Neural progenitor cell (in vitro differentiated cells): ENCODE measurements at regions not wholly inside any gene's neighbourhood (a gene's known extent, or its start where the extent isn't known, plus 50 kb on each side); places are given as distances from the start of the nearest gene placed in this dataset.

Source experiments
- DNase-seq: peaks from one replicate; pipeline ENCODE4 v3.0.0-alpha.2; 2016; ENCODE audit warnings: low spot score
- H2AFZ ChIP-seq: fragments of 200-600 bp; sonication (generic); replicated peaks from 2 replicates; pipeline ENCODE4 v1.6.1; 2016; ENCODE audit warnings: antibody characterized with exemption
- H3F3A ChIP-seq: fragments of 200-600 bp; sonication (generic); 2 replicates; pipeline ENCODE4 v1.6.1; 2016; ENCODE audit warnings: antibody characterized with exemption, low read depth
- H3K27ac ChIP-seq: fragments of 200-600 bp; sonication (generic); 2 replicates; pipeline ENCODE4 v1.5.1; 2016; ENCODE audit warnings: mild to moderate bottlenecking
- H3K27me3 ChIP-seq: fragments of 200-600 bp; sonication (generic); 2 replicates; pipeline ENCODE4 v1.6.1; 2016; ENCODE audit warnings: mild to moderate bottlenecking, moderate library complexity
- H3K36me3 ChIP-seq: fragments of 200-600 bp; sonication (generic); 2 replicates; pipeline ENCODE4 v1.5.1; 2016
- H3K4me1 ChIP-seq: fragments of 200-600 bp; sonication (generic); 2 replicates; pipeline ENCODE4 v1.6.1; 2016; ENCODE audit warnings: mixed run types
- H3K4me2 ChIP-seq: fragments of 200-600 bp; sonication (generic); 2 replicates; pipeline ENCODE4 v1.6.1; 2016
- H3K4me3 ChIP-seq: fragments of 200-600 bp; sonication (generic); 2 replicates; pipeline ENCODE4 v1.5.1; 2016
- H3K79me2 ChIP-seq: fragments of 200-600 bp; sonication (generic); 2 replicates; pipeline ENCODE4 v1.6.1; 2016; ENCODE audit warnings: low read depth
- H3K9ac ChIP-seq: fragments of 200-600 bp; sonication (generic); 2 replicates; pipeline ENCODE4 v1.6.1; 2016
- H3K9me3 ChIP-seq: fragments of 200-600 bp; sonication (generic); 2 replicates; pipeline ENCODE4 v1.5.1; 2016; ENCODE audit warnings: low read depth
- H4K20me1 ChIP-seq: fragments of 200-600 bp; sonication (generic); 2 replicates; pipeline ENCODE4 v1.6.1; 2016; ENCODE audit warnings: low read depth
- H3K27ac Mint-ChIP-seq: 3 replicates; pipeline ENCODE4 v1.8.0; 2021; ENCODE audit warnings: mixed read lengths
- H3K27me3 Mint-ChIP-seq: 2 replicates; pipeline ENCODE4 v1.8.0; 2022; ENCODE audit warnings: low read depth, mild to moderate bottlenecking, inconsistent platforms, moderate library complexity, mixed read lengths; ENCODE audit not compliant: insufficient read depth
- H3K36me3 Mint-ChIP-seq: 3 replicates; pipeline ENCODE4 v1.8.0; 2021; ENCODE audit warnings: mixed read lengths
- H3K4me1 Mint-ChIP-seq: 3 replicates; pipeline ENCODE4 v1.8.0; 2021; ENCODE audit warnings: mixed read lengths
- H3K4me3 Mint-ChIP-seq: 3 replicates; pipeline ENCODE4 v1.8.0; 2021; ENCODE audit warnings: mild to moderate bottlenecking, moderate library complexity, mixed read lengths
- H3K9me3 Mint-ChIP-seq: 3 replicates; pipeline ENCODE4 v1.8.0; 2020; ENCODE audit warnings: mixed read lengths
- CTCF ChIP-seq: fragments of 200-600 bp; sonication (generic); IDR thresholded peaks from 2 replicates; pipeline ENCODE4 v1.5.1; 2017; ENCODE audit warnings: antibody characterized with exemption, mild to moderate bottlenecking
- EZH2 ChIP-seq: fragments of 200-600 bp; sonication (generic); IDR thresholded peaks from 2 replicates; pipeline ENCODE4 v1.6.1; 2017; ENCODE audit warnings: antibody characterized with exemption, mild to moderate bottlenecking, moderate library complexity
- EZH2phosphoT487 ChIP-seq: fragments of 200-600 bp; sonication (generic); IDR thresholded peaks from 2 replicates; pipeline ENCODE4 v1.6.1; 2017; ENCODE audit warnings: antibody characterized with exemption

GRCh38 chr21:19855522-19855921, 1142.7 kb upstream of the NCAM2 start:
- Mint-ChIP-seq H3K36me3 (no peaks in the 10 kb centered on the region), H3K27me3 (no peaks in the 10 kb centered on the region), H3K4me1 (no peaks in the 10 kb centered on the region), H3K27ac (no peak overlapping the region), H3K9me3 (peaks cover 2% of the 10 kb centered on the region), H3K4me3 (no peak overlapping the region)
- TF ChIP-seq CTCF: no peak
- TF ChIP-seq EZH2: no peak
- TF ChIP-seq EZH2phosphoT487: no peak
- Histone ChIP-seq H3K27me3 (no peaks in the 10 kb centered on the region), H3K4me3 (no peak overlapping the region), H3K4me1 (no peaks in the 10 kb centered on the region), H3K79me2 (no peaks in the 10 kb centered on the region), H3K27ac (no peak overlapping the region), H3K9me3 (no peaks in the 10 kb centered on the region), H2AFZ (no peak overlapping the region), H3F3A (no peaks in the 10 kb centered on the region), H3K36me3 (no peaks in the 10 kb centered on the region), H4K20me1 (no peaks in the 10 kb centered on the region), H3K4me2 (no peak overlapping the region), H3K9ac (no peak overlapping the region)
- DNase-seq: no peak

GRCh38 chr21:19864476-19864875, 1133.7 kb upstream of the NCAM2 start:
- no peak for DNase-seq
- Mint-ChIP-seq H3K27ac (no peak overlapping the region), H3K27me3 (no peaks in the 10 kb centered on the region), H3K4me1 (no peaks in the 10 kb centered on the region), H3K9me3 (no peaks in the 10 kb centered on the region), H3K4me3 (no peak overlapping the region), H3K36me3 (no peaks in the 10 kb centered on the region)
- Histone ChIP-seq H3K79me2 (no peaks in the 10 kb centered on the region), H4K20me1 (no peaks in the 10 kb centered on the region), H3K36me3 (no peaks in the 10 kb centered on the region), H3F3A (no peaks in the 10 kb centered on the region), H3K4me3 (no peak overlapping the region), H3K9ac (no peak overlapping the region), H3K4me2 (no peak overlapping the region), H3K9me3 (no peaks in the 10 kb centered on the region), H3K27me3 (no peaks in the 10 kb centered on the region), H3K4me1 (no peaks in the 10 kb centered on the region), H3K27ac (no peak overlapping the region), H2AFZ (no peak overlapping the region)
- TF ChIP-seq EZH2 (no peak), EZH2phosphoT487 (no peak), CTCF (no peak)

- H3K36me3 ChIP-seq: no peaks in the 10 kb centered on the region
- H3K9me3 ChIP-seq: no peaks in the 10 kb centered on the region
- Mint-ChIP-seq H3K27me3 (no peaks in the 10 kb centered on the region), H3K27ac (no peak overlapping the region), H3K4me3 (no peak overlapping the region), H3K36me3 (no peaks in the 10 kb centered on the region), H3K9me3 (no peaks in the 10 kb centered on the region), H3K4me1 (no peaks in the 10 kb centered on the region)
- no peak overlapping the region for H3K4me2 ChIP-seq
- no peak for DNase-seq
- H2AFZ ChIP-seq: no peak overlapping the region
- no peaks in the 10 kb centered on the region for H3K79me2 ChIP-seq
- no peak overlapping the region for H3K27ac ChIP-seq
- H4K20me1 ChIP-seq: no peaks in the 10 kb centered on the region
- H3F3A ChIP-seq: no peaks in the 10 kb centered on the region
- H3K27me3 ChIP-seq: no peaks in the 10 kb centered on the region
- TF ChIP-seq CTCF: no peak
- no peak for TF ChIP-seq EZH2phosphoT487
- no peak for TF ChIP-seq EZH2
- no peaks in the 10 kb centered on the region for H3K4me1 ChIP-seq
- no peak overlapping the region for H3K4me3 ChIP-seq
- H3K9ac ChIP-seq: no peak overlapping the region
Measured at GRCh38 chr21:19870682-19871081, 1127.5 kb upstream of the NCAM2 start.

- H3K27me3 ChIP-seq: no peaks in the 10 kb centered on the region
- Mint-ChIP-seq H3K36me3 (no peaks in the 10 kb centered on the region), H3K27me3 (no peaks in the 10 kb centered on the region), H3K9me3 (no peaks in the 10 kb centered on the region), H3K4me1 (no peaks in the 10 kb centered on the region), H3K27ac (no peak overlapping the region), H3K4me3 (no peak overlapping the region)
- no peak overlapping the region for H3K4me2 ChIP-seq
- H2AFZ ChIP-seq: no peak overlapping the region
- H4K20me1 ChIP-seq: no peaks in the 10 kb centered on the region
- DNase-seq: no peak
- TF ChIP-seq CTCF (no peak), EZH2phosphoT487 (no peak), EZH2 (no peak)
- H3K9me3 ChIP-seq: no peaks in the 10 kb centered on the region
- H3K36me3 ChIP-seq: no peaks in the 10 kb centered on the region
- H3K79me2 ChIP-seq: no peaks in the 10 kb centered on the region
- H3K4me1 ChIP-seq: no peaks in the 10 kb centered on the region
- H3K9ac ChIP-seq: no peak overlapping the region
- no peak overlapping the region for H3K27ac ChIP-seq
- no peaks in the 10 kb centered on the region for H3F3A ChIP-seq
- no peak overlapping the region for H3K4me3 ChIP-seq
Measured at GRCh38 chr21:19874521-19874920, 1123.7 kb upstream of the NCAM2 start.
